ENCODE measurements at regions not wholly inside any gene's neighbourhood (a gene's known extent, or its start where the extent isn't known, plus 50 kb on each side); places are given as distances from the start of the nearest gene placed in this dataset.
A peak's percentile ranks its signal among the peaks of the same experiment; 100 is the strongest.

DNA sequence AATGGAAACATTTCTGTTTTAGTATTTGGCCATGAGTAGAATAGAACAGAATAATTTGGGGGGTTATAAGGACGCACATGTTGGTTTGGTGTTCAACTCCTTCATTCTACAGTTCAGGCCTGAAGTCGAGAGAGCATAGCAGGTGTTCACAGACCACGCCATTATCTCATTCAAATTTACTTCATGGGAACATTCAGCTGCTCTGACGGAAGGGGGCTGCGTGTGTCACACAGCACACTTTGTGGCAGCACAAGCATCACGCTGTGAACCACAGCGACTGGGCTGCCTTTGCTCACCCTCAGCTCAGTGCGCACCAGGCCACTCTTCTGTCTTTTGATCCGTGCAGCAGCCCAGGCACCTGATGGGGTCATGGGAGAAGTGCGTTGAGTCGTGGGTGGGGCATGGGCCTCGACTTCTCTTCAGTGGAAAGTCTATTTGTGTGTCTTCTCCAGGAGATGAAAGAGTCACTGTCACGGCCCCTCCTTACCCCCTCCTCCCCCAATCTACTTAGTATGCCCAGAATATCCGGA lies 348.6 kb upstream of the SALL3 start:
- Histone ChIP-seq H3K4me1 (ENCODE audit: control insufficient read depth in 1 of 2, extremely low read depth in 1 of 2, insufficient read depth in 2 of 2, low read length in 2 of 2) (peaks cover 3 to 17% of the 10 kb centered on the region in 2 experiments), H3K36me3 (ENCODE audit: control insufficient read depth in 2 of 2, extremely low read depth in 1 of 2, insufficient read depth in 1 of 2, low read length in 1 of 2) (no peaks in the 10 kb centered on the region), H3K27me3 (replicated peaks in 1 of 2; ENCODE audit: control insufficient read depth in 2 of 2, extremely low read depth in 1 of 2, insufficient read depth in 2 of 2, low read length in 1 of 2) (peaks cover 0 to 7% of the 10 kb centered on the region in 2 experiments), H3K9me3 (no peaks in the 10 kb centered on the region), H3K4me3 (ENCODE audit: control insufficient read depth in 1 of 2, extremely low read depth in 1 of 2, low read length in 1 of 2) (no peak overlapping the region), H3K27ac (ENCODE audit: low read length) (no peak overlapping the region)
- H3K27me3 Mint-ChIP-seq: peaks cover 0 to 7% of the 10 kb centered on the region in 2 donors
- peaks cover 0 to 20% (median 4%) of the 10 kb centered on the region in 3 donors for H3K9me3 Mint-ChIP-seq
- peaks cover 12 to 23% (median 15%) of the 10 kb centered on the region in 3 donors for H3K4me1 Mint-ChIP-seq
- 98% methylated on average over 7 of the region's 14 CpGs for WGBS (ENCODE audit: insufficient coverage)
- H3K4me3 Mint-ChIP-seq: no peak overlapping the region
- no peak overlapping the region for H3K27ac Mint-ChIP-seq
- ChIA-PET CTCF (no interaction called here), POLR2A (no interaction called here)
- no peaks in the 10 kb centered on the region for H3K36me3 Mint-ChIP-seq
- no peak for DNase-seq
- ATAC-seq (replicated peaks in 1 of 4): no peak

DNA sequence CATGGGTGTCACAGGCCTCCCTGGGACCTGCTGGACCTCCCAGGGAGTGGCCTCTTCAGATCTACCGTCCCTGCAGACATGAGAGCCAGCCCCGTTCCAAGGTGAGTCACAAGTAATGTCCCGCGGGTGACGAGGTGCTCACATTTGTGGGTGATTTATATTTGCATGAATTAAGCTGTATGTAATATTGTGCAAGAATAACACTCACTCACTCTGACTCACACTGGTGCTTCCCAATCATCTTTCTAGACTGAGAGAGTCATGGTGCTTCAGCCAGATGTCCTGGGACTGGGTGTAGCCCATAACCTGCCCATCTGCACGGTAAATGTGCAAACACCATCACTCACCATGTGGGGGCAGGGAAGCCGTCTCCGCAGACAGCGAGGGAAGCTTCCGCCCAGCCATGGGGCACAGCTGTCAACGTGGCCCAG lies 347.5 kb upstream of the SALL3 start:
- Histone ChIP-seq H3K36me3 (ENCODE audit: control insufficient read depth in 2 of 2, extremely low read depth in 1 of 2, insufficient read depth in 1 of 2, low read length in 1 of 2) (no peaks in the 10 kb centered on the region), H3K27ac (ENCODE audit: low read length) (no peak overlapping the region), H3K27me3 (replicated peaks in 1 of 2; ENCODE audit: control insufficient read depth in 2 of 2, extremely low read depth in 1 of 2, insufficient read depth in 2 of 2, low read length in 1 of 2) (peaks cover 0 to 7% of the 10 kb centered on the region in 2 experiments), H3K4me3 (ENCODE audit: control insufficient read depth in 1 of 2, extremely low read depth in 1 of 2, low read length in 1 of 2) (no peak overlapping the region), H3K9me3 (no peaks in the 10 kb centered on the region), H3K4me1 (ENCODE audit: control insufficient read depth in 1 of 2, extremely low read depth in 1 of 2, insufficient read depth in 2 of 2, low read length in 2 of 2) (peaks cover 3 to 17% of the 10 kb centered on the region in 2 experiments)
- WGBS (ENCODE audit: insufficient coverage): 90% methylated on average over 7 of the region's 11 CpGs
- Mint-ChIP-seq H3K4me1 (peaks cover 20 to 24% (median 23%) of the 10 kb centered on the region in 3 donors), H3K27me3 (peaks cover 0 to 3% of the 10 kb centered on the region in 2 donors), H3K36me3 (no peaks in the 10 kb centered on the region), H3K9me3 (peaks cover 0 to 20% (median 12%) of the 10 kb centered on the region in 3 donors), H3K4me3 (no peak overlapping the region), H3K27ac (no peak overlapping the region)
- DNase-seq (no peak), ATAC-seq (replicated peaks in 1 of 4) (no peak)
- POLR2A ChIA-PET: no interaction called here
- CTCF ChIA-PET: no interaction called here

DNA sequence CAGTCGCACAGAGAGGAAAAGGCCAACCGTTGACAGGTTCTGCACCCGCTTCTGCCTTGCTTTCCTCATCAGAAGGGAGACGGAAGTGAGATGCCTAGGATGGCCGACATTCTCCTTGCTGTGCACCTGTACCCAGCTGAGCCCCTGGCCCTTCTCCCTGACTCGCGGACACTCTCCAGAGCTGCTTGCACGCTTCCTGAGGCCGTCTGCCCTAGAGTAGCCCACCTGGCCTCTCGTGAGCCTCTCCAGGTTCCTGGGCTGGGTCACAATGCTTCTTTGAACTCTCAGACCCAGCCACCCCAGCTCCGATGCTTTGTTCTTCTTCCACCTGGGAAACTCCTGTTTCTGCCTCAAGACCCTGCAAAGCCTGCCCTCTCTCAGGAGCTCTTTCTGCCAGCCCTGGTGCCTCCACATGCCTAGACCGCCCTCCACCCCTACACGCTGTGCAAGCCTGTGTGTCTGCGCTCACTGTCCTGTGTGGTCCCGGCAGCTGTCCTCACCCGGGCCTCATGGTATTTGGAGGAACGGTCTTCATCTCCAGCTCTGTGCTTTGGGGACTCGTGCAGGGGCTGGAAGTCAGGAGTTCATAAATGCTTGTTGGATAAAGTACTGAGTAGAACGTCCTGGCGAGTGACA lies 345.4 kb upstream of the SALL3 start:
- no peak for ATAC-seq (replicated peaks in 1 of 4)
- Histone ChIP-seq H3K36me3 (ENCODE audit: control insufficient read depth in 2 of 2, extremely low read depth in 1 of 2, insufficient read depth in 1 of 2, low read length in 1 of 2) (no peaks in the 10 kb centered on the region), H3K4me3 (ENCODE audit: control insufficient read depth in 1 of 2, extremely low read depth in 1 of 2, low read length in 1 of 2) (no peak overlapping the region), H3K27ac (ENCODE audit: low read length) (peak overlapping the region; percentile 56), H3K27me3 (replicated peaks in 1 of 2; ENCODE audit: control insufficient read depth in 2 of 2, extremely low read depth in 1 of 2, insufficient read depth in 2 of 2, low read length in 1 of 2) (no peaks in the 10 kb centered on the region), H3K9me3 (no peaks in the 10 kb centered on the region), H3K4me1 (ENCODE audit: control insufficient read depth in 1 of 2, extremely low read depth in 1 of 2, insufficient read depth in 2 of 2, low read length in 2 of 2) (peaks cover 3 to 17% of the 10 kb centered on the region in 2 experiments)
- Mint-ChIP-seq H3K36me3 (no peaks in the 10 kb centered on the region), H3K27me3 (no peaks in the 10 kb centered on the region), H3K4me1 (peaks cover 20 to 24% (median 23%) of the 10 kb centered on the region in 3 donors), H3K9me3 (peaks cover 0 to 20% (median 12%) of the 10 kb centered on the region in 3 donors), H3K4me3 (peak overlapping the region in 1 of 3 donors; percentile 54), H3K27ac (peak overlapping the region in 1 of 2 donors; percentile 69)
- DNase-seq: no peak
- ChIA-PET CTCF (no interaction called here), POLR2A (no interaction called here)
- WGBS (ENCODE audit: insufficient coverage): 94% methylated on average over 13 of the region's 20 CpGs

DNA sequence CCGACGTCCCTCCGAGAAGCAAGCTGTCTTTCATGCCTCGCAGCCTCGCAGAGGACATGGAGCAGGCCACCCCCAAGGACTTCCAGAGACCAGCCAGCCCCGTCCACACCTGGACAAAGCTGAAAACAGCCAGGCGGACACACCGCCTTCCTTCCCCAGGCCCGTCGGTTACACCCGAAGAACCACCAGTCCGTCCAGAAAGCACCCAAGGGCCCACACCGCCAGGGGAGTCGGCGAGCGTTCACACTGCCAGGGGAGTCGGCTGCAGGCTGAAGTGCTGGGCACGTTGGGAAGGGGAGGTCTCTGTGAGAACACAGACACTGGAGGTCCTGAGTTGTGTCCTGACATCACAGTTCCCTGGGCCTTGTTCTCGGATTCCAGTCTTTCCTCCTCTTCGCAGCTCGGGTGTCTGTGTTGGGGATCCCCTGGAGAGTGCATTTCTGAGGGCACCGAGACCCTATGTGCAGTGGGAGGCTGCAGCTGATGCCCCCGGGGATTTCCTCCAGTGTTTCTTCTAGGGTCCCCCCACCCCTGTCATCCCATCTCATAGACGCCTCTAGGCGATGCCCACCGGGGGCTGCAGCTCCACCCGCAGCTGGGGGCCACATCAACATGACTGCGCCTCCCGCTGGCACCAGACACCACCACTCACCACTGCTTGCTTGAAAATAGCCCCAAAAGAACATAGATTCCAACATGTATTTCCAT lies 344.4 kb upstream of the SALL3 start:
- no peak overlapping the region for H3K4me3 ChIP-seq (ENCODE audit: control insufficient read depth in 1 of 2, extremely low read depth in 1 of 2, low read length in 1 of 2)
- peaks cover 0 to 3% of the 10 kb centered on the region in 2 experiments for H3K27me3 ChIP-seq (replicated peaks in 1 of 2; ENCODE audit: control insufficient read depth in 2 of 2, extremely low read depth in 1 of 2, insufficient read depth in 2 of 2, low read length in 1 of 2)
- no peaks in the 10 kb centered on the region for H3K36me3 ChIP-seq (ENCODE audit: control insufficient read depth in 2 of 2, extremely low read depth in 1 of 2, insufficient read depth in 1 of 2, low read length in 1 of 2)
- no peak for DNase-seq
- no peaks in the 10 kb centered on the region for H3K36me3 Mint-ChIP-seq
- no peaks in the 10 kb centered on the region for H3K27me3 Mint-ChIP-seq
- H3K4me1 ChIP-seq (ENCODE audit: control insufficient read depth in 1 of 2, extremely low read depth in 1 of 2, insufficient read depth in 2 of 2, low read length in 2 of 2): peaks cover 7 to 24% of the 10 kb centered on the region in 2 experiments
- no peak overlapping the region for H3K4me3 Mint-ChIP-seq
- no peaks in the 10 kb centered on the region for H3K9me3 ChIP-seq
- H3K9me3 Mint-ChIP-seq: peaks cover 0 to 19% (median 12%) of the 10 kb centered on the region in 3 donors
- no peak for ATAC-seq (replicated peaks in 1 of 4)
- H3K27ac ChIP-seq (ENCODE audit: low read length): no peak overlapping the region
- ChIA-PET POLR2A (no interaction called here), CTCF (no interaction called here)
- H3K27ac Mint-ChIP-seq: no peak overlapping the region
- 96% methylated on average over 20 of the region's 29 CpGs for WGBS (ENCODE audit: insufficient coverage)
- H3K4me1 Mint-ChIP-seq: peaks cover 20 to 32% (median 23%) of the 10 kb centered on the region in 3 donors

DNA sequence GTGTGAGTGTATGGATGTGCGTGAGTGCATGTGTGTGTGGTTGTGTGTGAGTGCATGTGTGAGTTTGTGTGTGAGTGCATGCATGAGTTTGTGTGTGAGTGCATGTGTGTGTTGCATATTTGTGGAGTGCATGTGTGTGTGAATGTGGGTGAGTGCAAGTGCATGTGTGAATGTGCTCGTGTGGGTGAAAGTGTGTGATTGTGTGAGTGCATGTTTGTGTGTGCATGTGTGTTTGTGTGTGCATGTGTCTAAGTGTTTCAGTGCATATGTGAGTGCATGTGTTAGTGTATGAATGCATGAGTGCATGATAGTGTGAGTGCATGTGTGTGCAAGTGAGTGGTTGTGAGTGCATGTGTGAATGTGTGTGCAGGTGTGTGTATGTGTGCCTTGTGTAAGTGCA lies 343.4 kb upstream of the SALL3 start:
- POLR2A ChIA-PET: no interaction called here
- ATAC-seq (replicated peaks in 1 of 4) (no peak), DNase-seq (no peak)
- Histone ChIP-seq H3K27ac (ENCODE audit: low read length) (no peak overlapping the region), H3K27me3 (replicated peaks in 1 of 2; ENCODE audit: control insufficient read depth in 2 of 2, extremely low read depth in 1 of 2, insufficient read depth in 2 of 2, low read length in 1 of 2) (peaks cover 0 to 3% of the 10 kb centered on the region in 2 experiments), H3K4me1 (ENCODE audit: control insufficient read depth in 1 of 2, extremely low read depth in 1 of 2, insufficient read depth in 2 of 2, low read length in 2 of 2) (peaks cover 8 to 29% of the 10 kb centered on the region in 2 experiments), H3K36me3 (ENCODE audit: control insufficient read depth in 2 of 2, extremely low read depth in 1 of 2, insufficient read depth in 1 of 2, low read length in 1 of 2) (no peaks in the 10 kb centered on the region), H3K4me3 (ENCODE audit: control insufficient read depth in 1 of 2, extremely low read depth in 1 of 2, low read length in 1 of 2) (no peak overlapping the region), H3K9me3 (no peaks in the 10 kb centered on the region)
- H3K27ac Mint-ChIP-seq: no peak overlapping the region
- no peaks in the 10 kb centered on the region for H3K27me3 Mint-ChIP-seq
- CTCF ChIA-PET: no interaction called here
- H3K4me1 Mint-ChIP-seq: peaks cover 20 to 42% (median 23%) of the 10 kb centered on the region in 3 donors
- 97% methylated on average over 2 of the region's 2 CpGs for WGBS (ENCODE audit: insufficient coverage)
- H3K9me3 Mint-ChIP-seq: peaks cover 0 to 12% (median 9%) of the 10 kb centered on the region in 3 donors
- no peaks in the 10 kb centered on the region for H3K36me3 Mint-ChIP-seq
- no peak overlapping the region for H3K4me3 Mint-ChIP-seq

DNA sequence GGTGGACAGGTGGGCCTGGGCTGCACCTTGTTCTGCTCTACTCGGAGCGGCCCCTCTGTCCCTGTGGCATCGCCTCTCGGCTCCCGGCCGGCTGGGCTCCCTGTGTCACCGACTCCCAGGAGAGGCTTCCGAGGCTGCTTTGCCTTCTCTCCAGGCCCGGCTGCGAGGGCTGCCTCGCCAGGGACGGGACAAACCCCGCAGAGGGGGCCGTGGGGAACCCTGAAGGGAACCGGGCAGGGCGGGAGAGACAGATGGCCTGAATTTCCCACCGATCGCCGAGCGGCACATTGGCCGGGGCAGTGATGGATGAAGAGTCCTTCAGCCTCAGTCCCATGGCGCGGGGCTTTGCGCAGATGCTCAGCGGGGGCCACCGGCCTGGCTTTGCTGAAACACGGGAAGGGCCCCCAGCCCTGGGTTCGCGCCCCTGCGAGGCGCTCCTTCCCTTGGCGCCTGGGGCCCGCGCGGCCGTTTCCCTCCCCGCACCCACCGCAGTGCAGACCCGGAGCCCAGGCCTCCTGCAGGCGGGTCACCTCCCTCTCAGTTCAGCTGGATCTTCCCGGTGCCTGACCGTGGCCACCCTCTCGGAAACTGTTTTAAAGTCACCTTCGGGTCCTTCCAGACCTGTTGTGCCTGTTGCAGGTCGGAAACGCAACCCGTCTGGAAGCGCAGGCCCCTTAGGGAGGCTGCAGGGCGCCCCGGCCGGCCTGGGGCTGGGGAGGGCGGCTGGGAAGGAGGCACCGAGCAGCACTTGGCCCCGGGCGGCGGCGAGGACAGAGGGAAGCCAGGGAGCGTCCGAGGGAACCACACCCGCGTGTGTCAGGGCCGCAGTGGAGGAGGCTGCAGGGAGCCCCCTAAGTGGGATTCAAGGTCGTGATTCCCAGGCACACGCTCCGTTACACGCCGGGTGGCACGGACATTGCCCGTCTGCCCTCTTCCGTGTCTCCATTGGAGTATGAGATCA lies 341.9 kb upstream of the SALL3 start:
- peaks cover 0 to 3% of the 10 kb centered on the region in 2 experiments for H3K27me3 ChIP-seq (replicated peaks in 1 of 2; ENCODE audit: control insufficient read depth in 2 of 2, extremely low read depth in 1 of 2, insufficient read depth in 2 of 2, low read length in 1 of 2)
- peaks cover 0 to 12% (median 0%) of the 10 kb centered on the region in 3 donors for H3K9me3 Mint-ChIP-seq
- no peak for DNase-seq
- H3K27ac Mint-ChIP-seq: no peak overlapping the region
- no peak overlapping the region for H3K4me3 Mint-ChIP-seq
- H3K4me1 ChIP-seq (ENCODE audit: control insufficient read depth in 1 of 2, extremely low read depth in 1 of 2, insufficient read depth in 2 of 2, low read length in 2 of 2): peaks cover 13 to 33% of the 10 kb centered on the region in 2 experiments
- H3K36me3 Mint-ChIP-seq: no peaks in the 10 kb centered on the region
- WGBS (ENCODE audit: insufficient coverage): 97% methylated on average over 60 of the region's 70 CpGs
- ATAC-seq (replicated peaks in 1 of 4): peak in 1 of 4 experiments; percentile 20
- H3K4me1 Mint-ChIP-seq: peaks cover 20 to 55% (median 29%) of the 10 kb centered on the region in 3 donors
- H3K27me3 Mint-ChIP-seq: no peaks in the 10 kb centered on the region
- no peak overlapping the region for H3K4me3 ChIP-seq (ENCODE audit: control insufficient read depth in 1 of 2, extremely low read depth in 1 of 2, low read length in 1 of 2)
- H3K27ac ChIP-seq (ENCODE audit: low read length): no peak overlapping the region
- no peaks in the 10 kb centered on the region for H3K9me3 ChIP-seq
- POLR2A ChIA-PET: no interaction called here
- no peaks in the 10 kb centered on the region for H3K36me3 ChIP-seq (ENCODE audit: control insufficient read depth in 2 of 2, extremely low read depth in 1 of 2, insufficient read depth in 1 of 2, low read length in 1 of 2)
- CTCF ChIA-PET: no interaction called here
